Testis (tissue), 2 donors: ENCODE measurements at regions not wholly inside any gene's neighbourhood (a gene's known extent, or its start where the extent isn't known, plus 50 kb on each side); places are given as distances from the start of the nearest gene placed in this dataset.

ENCODE experiments used
- DNase-seq: peaks from one replicate; pipeline ENCODE4 v3.0.0-alpha.2; 2019
- H3K27ac ChIP-seq, 2 donors: fragments of 200-600 bp; sonication (generic); one replicate each; pipeline ENCODE4 v1.5.1; 2019
- H3K27me3 ChIP-seq: fragments of 200-600 bp; sonication (generic); one replicate; pipeline ENCODE4 v1.5.1; 2019
- H3K36me3 ChIP-seq: fragments of 200-600 bp; sonication (generic); one replicate; pipeline ENCODE4 v1.5.1; 2017; ENCODE audit warnings: low read depth; ENCODE audit errors: missing control alignments
- H3K4me1 ChIP-seq: fragments of 200-600 bp; sonication (generic); one replicate; pipeline ENCODE4 v1.5.1; 2019
- H3K4me3 ChIP-seq, 2 donors: fragments of 200-600 bp; sonication (generic); one replicate each; pipeline ENCODE4 v1.5.1; 2017 to 2019
- H3K9me3 ChIP-seq: fragments of 200-600 bp; sonication (generic); one replicate; pipeline ENCODE4 v1.5.1; 2017
- POLR2A ChIP-seq: fragments of 450-650 bp; IDR thresholded peaks from one replicate; pipeline ENCODE4 v1.6.1; 2017; ENCODE audit warnings: antibody characterized with exemption, mild to moderate bottlenecking, moderate library complexity
- WGBS, 2 donors: methylation state at CpG; one replicate each; pipeline ENCODE4 v1.1.5; 2018; 5-methylcytosine and 5-hydroxymethylcytosine counted together
- intact Hi-C: fragments of 100-400 bp; cut with DNase I; formaldehyde crosslinking; loops from one replicate; pipeline ENCODE4 v1.15.1; 2023; ENCODE audit warnings: low total_unique reads
- TF ChIP-seq, protein P1 (sequence below), 3 experiments: fragments of 450-650 bp in 2 of 3; fragments of 200-600 bp in 1 of 3; sonication (generic) in 1 of 3; IDR thresholded peaks; one replicate each; pipeline ENCODE4 v1.5.1; 2016 to 2019; ENCODE audit warnings: antibody characterized with exemption in 3 of 3, mild to moderate bottlenecking in 2 of 3, moderate library complexity in 1 of 3

- intact Hi-C loops: no loop called here
- no peaks in the 10 kb centered on the region for H3K27me3 ChIP-seq
- WGBS, 2 donors: 69 to 71% methylated on average over 5 of the region's 5 CpGs
- H3K9me3 ChIP-seq: no peaks in the 10 kb centered on the region
- DNase-seq: no peak
- no peaks in the 10 kb centered on the region for H3K4me1 ChIP-seq
- H3K4me3 ChIP-seq: no peak overlapping the region
- H3K36me3 ChIP-seq: no peaks in the 10 kb centered on the region
- no peak overlapping the region for H3K27ac ChIP-seq
- no peak for TF ChIP-seq POLR2A
- TF ChIP-seq, protein P1, sequence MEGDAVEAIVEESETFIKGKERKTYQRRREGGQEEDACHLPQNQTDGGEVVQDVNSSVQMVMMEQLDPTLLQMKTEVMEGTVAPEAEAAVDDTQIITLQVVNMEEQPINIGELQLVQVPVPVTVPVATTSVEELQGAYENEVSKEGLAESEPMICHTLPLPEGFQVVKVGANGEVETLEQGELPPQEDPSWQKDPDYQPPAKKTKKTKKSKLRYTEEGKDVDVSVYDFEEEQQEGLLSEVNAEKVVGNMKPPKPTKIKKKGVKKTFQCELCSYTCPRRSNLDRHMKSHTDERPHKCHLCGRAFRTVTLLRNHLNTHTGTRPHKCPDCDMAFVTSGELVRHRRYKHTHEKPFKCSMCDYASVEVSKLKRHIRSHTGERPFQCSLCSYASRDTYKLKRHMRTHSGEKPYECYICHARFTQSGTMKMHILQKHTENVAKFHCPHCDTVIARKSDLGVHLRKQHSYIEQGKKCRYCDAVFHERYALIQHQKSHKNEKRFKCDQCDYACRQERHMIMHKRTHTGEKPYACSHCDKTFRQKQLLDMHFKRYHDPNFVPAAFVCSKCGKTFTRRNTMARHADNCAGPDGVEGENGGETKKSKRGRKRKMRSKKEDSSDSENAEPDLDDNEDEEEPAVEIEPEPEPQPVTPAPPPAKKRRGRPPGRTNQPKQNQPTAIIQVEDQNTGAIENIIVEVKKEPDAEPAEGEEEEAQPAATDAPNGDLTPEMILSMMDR (IDR thresholded peaks at IDR 0.05): no peak
Observed at GRCh38 chr19:46931202-46931601, 70.4 kb downstream of the ARHGAP35 start.

DNA sequence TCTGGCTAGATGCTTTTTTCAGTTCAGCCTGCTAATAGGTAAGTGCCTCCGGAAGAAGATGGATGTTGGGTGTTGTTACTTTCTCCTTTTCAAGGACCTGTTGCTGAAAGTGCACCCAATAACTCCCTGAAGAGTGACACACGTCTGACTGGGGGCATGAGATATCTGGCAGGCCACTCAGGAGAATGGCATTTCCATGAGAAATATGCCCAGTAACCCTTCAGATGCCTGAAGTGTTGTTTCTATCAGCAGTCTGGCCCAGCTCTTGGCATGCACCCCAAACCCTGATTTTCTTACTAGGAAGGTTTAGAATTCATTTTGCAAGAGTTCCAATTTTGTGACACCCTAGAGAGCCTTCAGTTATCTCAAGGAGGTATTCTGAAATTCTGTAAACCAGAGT lies 71.5 kb downstream of the ARHGAP35 start:
- Histone ChIP-seq H3K4me1 (no peaks in the 10 kb centered on the region), H3K27me3 (no peaks in the 10 kb centered on the region), H3K27ac (no peak overlapping the region), H3K36me3 (no peaks in the 10 kb centered on the region), H3K9me3 (no peaks in the 10 kb centered on the region), H3K4me3 (no peak overlapping the region)
- 61 to 66% methylated on average over 2 of the region's 2 CpGs for WGBS, 2 donors
- no peak for DNase-seq
- TF ChIP-seq, protein P1 (IDR thresholded peaks at IDR 0.05): no peak
- no peak for TF ChIP-seq POLR2A
- intact Hi-C loops: no loop called here

DNA sequence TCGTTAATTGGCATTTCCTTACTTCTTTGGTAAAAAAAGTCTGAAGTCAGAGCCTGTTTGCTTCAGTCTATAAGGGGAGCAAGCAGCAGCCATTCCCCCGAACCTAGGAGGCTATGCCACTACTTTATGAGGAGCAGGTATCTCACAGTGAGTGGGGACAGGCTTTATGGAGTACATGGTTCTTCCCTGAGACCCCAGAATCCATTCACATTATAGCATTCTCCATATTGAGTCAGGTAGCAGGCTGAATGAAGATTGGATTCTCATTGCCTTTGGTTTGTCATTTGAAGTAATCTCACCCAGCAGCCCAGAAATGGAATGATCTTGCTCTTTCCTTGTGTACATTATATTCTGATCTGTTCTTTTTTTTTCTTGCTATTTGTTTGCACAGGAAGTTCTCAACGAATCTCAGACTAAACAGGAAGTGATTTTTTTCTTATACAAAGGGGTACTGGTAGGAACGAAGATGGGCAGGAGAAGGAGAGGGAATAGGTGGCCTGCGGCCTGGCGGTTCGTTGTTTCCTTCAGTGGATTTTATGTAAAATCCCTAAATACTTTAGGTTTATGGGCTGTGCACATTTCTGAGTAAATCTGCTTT lies 74.4 kb downstream of the ARHGAP35 start:
- no peak for DNase-seq
- H3K36me3 ChIP-seq: no peaks in the 10 kb centered on the region
- H3K27me3 ChIP-seq: no peaks in the 10 kb centered on the region
- WGBS, 2 donors: 73 to 79% methylated on average over 7 of the region's 7 CpGs
- intact Hi-C loops: no loop called here
- no peaks in the 10 kb centered on the region for H3K9me3 ChIP-seq
- H3K4me3 ChIP-seq: no peak overlapping the region
- no peak for TF ChIP-seq POLR2A
- TF ChIP-seq, protein P1 (IDR thresholded peaks at IDR 0.05): no peak
- no peaks in the 10 kb centered on the region for H3K4me1 ChIP-seq
- H3K27ac ChIP-seq: no peak overlapping the region

- Histone ChIP-seq H3K36me3 (no peaks in the 10 kb centered on the region), H3K4me1 (peaks cover 22% of the 10 kb centered on the region), H3K4me3 (no peak overlapping the region), H3K27me3 (no peaks in the 10 kb centered on the region), H3K9me3 (no peaks in the 10 kb centered on the region), H3K27ac (no peak overlapping the region)
- intact Hi-C loops: no loop called here
- TF ChIP-seq POLR2A: no peak
- TF ChIP-seq, protein P1 (IDR thresholded peaks at IDR 0.05): no peak
- no peak for DNase-seq
- 95% methylated on average over 10 of the region's 10 CpGs for WGBS, 2 donors
Observed at GRCh38 chr19:46943150-46943946, 76.3 kb upstream of the NPAS1 start.
